Gastroesophageal sphincter (tissue), 4 donors: ENCODE measurements at regions not wholly inside any gene's neighbourhood (a gene's known extent, or its start where the extent isn't known, plus 50 kb on each side); places are given as distances from the start of the nearest gene placed in this dataset.

Experiments
- ATAC-seq: fragments of 150-250 bp; one replicate; pipeline ENCODE4 v1.9.1; 2016; ENCODE audit warnings: mild to moderate bottlenecking, moderate library complexity
- H3K27ac ChIP-seq, 4 donors: fragments of 200-600 bp; sonication (generic) in 3 of 4; 1 replicate in 3 of 4; 2 replicates in 1 of 4; pipeline ENCODE4 v1.5.1; 2016 to 2019
- H3K27me3 ChIP-seq: fragments of 200-600 bp; sonication (generic); one replicate; pipeline ENCODE4 v1.5.1; 2019
- H3K36me3 ChIP-seq, 2 donors: fragments of 200-600 bp; sonication (generic); one replicate each; pipeline ENCODE4 v1.5.1; 2019; ENCODE audit warnings: control low read depth in 1 of 2
- H3K4me1 ChIP-seq, 3 donors: fragments of 200-600 bp; sonication (generic); 1 replicate in 2 of 3; 2 replicates in 1 of 3; pipeline ENCODE4 v1.5.1; 2016 to 2019; ENCODE audit warnings: control low read depth in 2 of 3
- H3K4me3 ChIP-seq, 2 donors: fragments of 200-600 bp; sonication (generic); one replicate each; pipeline ENCODE4 v1.5.1; 2019; ENCODE audit warnings: mild to moderate bottlenecking in 1 of 2, moderate library complexity in 1 of 2
- H3K9me3 ChIP-seq, 3 donors: fragments of 200-600 bp; sonication (generic); one replicate each; pipeline ENCODE4 v1.5.1; 2017 to 2019; ENCODE audit warnings: control low read depth in 2 of 3
- CTCF ChIP-seq, 4 experiments: fragments of 200-600 bp in 2 of 4; fragments of 450-650 bp in 2 of 4; sonication (generic) in 1 of 4; IDR thresholded peaks; one replicate each; pipeline ENCODE4 v1.5.1; 2017 to 2019; ENCODE audit warnings: antibody characterized with exemption in 4 of 4, mild to moderate bottlenecking in 2 of 4, moderate library complexity in 2 of 4
- EP300 ChIP-seq: sonication (generic); formaldehyde crosslinking; IDR thresholded peaks from one replicate; pipeline ENCODE4 v1.6.1; 2017; ENCODE audit warnings: antibody characterized with exemption, mild to moderate bottlenecking
- POLR2A ChIP-seq, 2 donors: fragments of 450-650 bp; IDR thresholded peaks; one replicate each; pipeline ENCODE4 v1.6.1; 2017; ENCODE audit warnings: antibody characterized with exemption in 2 of 2, mild to moderate bottlenecking in 2 of 2, moderate library complexity in 1 of 2
- POLR2AphosphoS5 ChIP-seq: sonication (generic); formaldehyde crosslinking; IDR thresholded peaks from one replicate; pipeline ENCODE4 v1.6.1; 2017; ENCODE audit warnings: antibody characterized with exemption
- whole genome bisulfite sequencing, 2 donors: methylation state at CpG; one replicate each; pipeline ENCODE4 v1.1.5; 2018; ENCODE audit warnings: low coverage in 1 of 2; 5-methylcytosine and 5-hydroxymethylcytosine counted together

GRCh38 chr1:199082778-199083389, 444.0 kb downstream of the PTPRC start:
- no peaks in the 10 kb centered on the region for H3K9me3 ChIP-seq
- H3K4me1 ChIP-seq, result no peaks in the 10 kb centered on the region
- no peaks in the 10 kb centered on the region for H3K36me3 ChIP-seq
- WGBS, 2 donors, result 84 to 88% methylated on average over 5 of the region's 5 CpGs
- no peak for ATAC-seq
- H3K27ac ChIP-seq, result no peak overlapping the region
- H3K4me3 ChIP-seq, result no peak overlapping the region
- H3K27me3 ChIP-seq, result no peaks in the 10 kb centered on the region
- TF ChIP-seq EP300 (no peak), CTCF (IDR thresholded peaks at IDR 0.05) (no peak), POLR2AphosphoS5 (no peak), POLR2A (IDR thresholded peaks at IDR 0.05) (no peak)

GRCh38 chr1:199083680-199084079, 444.8 kb downstream of the PTPRC start:
- H3K27ac ChIP-seq, result no peak overlapping the region
- ATAC-seq, result no peak
- TF ChIP-seq POLR2A (IDR thresholded peaks at IDR 0.05) (no peak), EP300 (no peak), POLR2AphosphoS5 (no peak), CTCF (IDR thresholded peaks at IDR 0.05) (no peak)
- H3K36me3 ChIP-seq, result no peaks in the 10 kb centered on the region
- H3K9me3 ChIP-seq, result no peaks in the 10 kb centered on the region
- no peaks in the 10 kb centered on the region for H3K4me1 ChIP-seq
- H3K27me3 ChIP-seq, result no peaks in the 10 kb centered on the region
- no peak overlapping the region for H3K4me3 ChIP-seq

GRCh38 chr1:199084293-199084692, 445.5 kb downstream of the PTPRC start:
- TF ChIP-seq POLR2A (IDR thresholded peaks at IDR 0.05) (no peak), POLR2AphosphoS5 (no peak)
- ATAC-seq, result no peak

GRCh38 chr1:199085903-199086302, 447.1 kb downstream of the PTPRC start:
- 90% methylated on average over 4 of the region's 4 CpGs; no CpG with 5 or more reads in 1 of the 2 donors for WGBS, 2 donors
- no peak overlapping the region for H3K27ac ChIP-seq

More at GRCh38 chr1:199084293-199084692, 445.5 kb downstream of the PTPRC start:
- Histone ChIP-seq H3K9me3 (no peaks in the 10 kb centered on the region), H3K27ac (no peak overlapping the region), H3K27me3 (no peaks in the 10 kb centered on the region), H3K4me1 (no peaks in the 10 kb centered on the region), H3K36me3 (no peaks in the 10 kb centered on the region), H3K4me3 (no peak overlapping the region)
- 58% methylated on average over 1 of the region's 1 CpG; no CpG with 5 or more reads in 1 of the 2 donors for WGBS, 2 donors

GRCh38 chr1:199087144-199087543, 448.3 kb downstream of the PTPRC start:
- ATAC-seq, result no peak
- TF ChIP-seq EP300 (no peak), CTCF (IDR thresholded peaks at IDR 0.05) (no peak), POLR2A (IDR thresholded peaks at IDR 0.05) (no peak), POLR2AphosphoS5 (no peak)
- no peaks in the 10 kb centered on the region for H3K27me3 ChIP-seq
- no peaks in the 10 kb centered on the region for H3K4me1 ChIP-seq
- no peak overlapping the region for H3K4me3 ChIP-seq
- 67 to 90% methylated on average over 2 of the region's 2 CpGs for WGBS, 2 donors
- no peaks in the 10 kb centered on the region for H3K9me3 ChIP-seq
- H3K36me3 ChIP-seq, result no peaks in the 10 kb centered on the region
- H3K27ac ChIP-seq, result no peak overlapping the region

More at GRCh38 chr1:199085903-199086302, 447.1 kb downstream of the PTPRC start:
- Histone ChIP-seq H3K4me3 (no peak overlapping the region), H3K9me3 (no peaks in the 10 kb centered on the region), H3K36me3 (no peaks in the 10 kb centered on the region), H3K4me1 (no peaks in the 10 kb centered on the region), H3K27me3 (no peaks in the 10 kb centered on the region)
- no peak for ATAC-seq
- no peak for TF ChIP-seq EP300
- TF ChIP-seq POLR2A (IDR thresholded peaks at IDR 0.05), result no peak
- TF ChIP-seq POLR2AphosphoS5, result no peak
- no peak for TF ChIP-seq CTCF (IDR thresholded peaks at IDR 0.05)
